GM15510 (cell line): ENCODE measurements at regions not wholly inside any gene's neighbourhood (a gene's known extent, or its start where the extent isn't known, plus 50 kb on each side); places are given as distances from the start of the nearest gene placed in this dataset.

ENCODE experiments used
- POLR2A ChIP-seq: IDR thresholded peaks from 3 replicates; pipeline ENCODE4 v1.6.1; 2011; ENCODE audit warnings: borderline replicate concordance; ENCODE audit not compliant: insufficient read length; ENCODE audit errors: extremely low read depth

- TF ChIP-seq POLR2A: no peak
These were observed 70.8 kb downstream of the YTHDF1 start for GRCh38 chr20:63145156-63145555.

DNA sequence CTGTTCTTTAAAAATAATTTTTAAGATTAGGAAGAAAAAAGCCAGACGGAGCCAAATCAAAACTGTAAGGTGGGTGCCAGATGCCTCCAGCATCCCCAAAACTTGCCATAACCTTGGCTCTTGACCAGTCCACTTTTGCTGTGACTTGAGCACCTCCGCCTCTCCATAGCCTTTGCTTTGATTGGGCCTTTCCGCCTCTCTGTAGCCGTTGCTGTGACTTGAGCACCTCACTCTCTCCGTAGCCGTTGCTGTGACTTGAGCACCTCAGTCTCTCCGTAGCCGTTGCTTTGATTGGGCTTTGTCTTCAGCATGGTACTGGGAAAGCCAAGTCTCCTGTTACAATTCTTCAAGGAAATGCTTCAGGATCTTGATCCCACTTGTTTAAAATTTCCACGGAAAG is 73.0 kb downstream of the YTHDF1 start:
- no peak for TF ChIP-seq POLR2A

- TF ChIP-seq POLR2A: no peak
These were observed 74.4 kb downstream of the YTHDF1 start for GRCh38 chr20:63141531-63141930.

- no peak for TF ChIP-seq POLR2A
These were observed 75.2 kb downstream of the YTHDF1 start for GRCh38 chr20:63140514-63141433.

DNA sequence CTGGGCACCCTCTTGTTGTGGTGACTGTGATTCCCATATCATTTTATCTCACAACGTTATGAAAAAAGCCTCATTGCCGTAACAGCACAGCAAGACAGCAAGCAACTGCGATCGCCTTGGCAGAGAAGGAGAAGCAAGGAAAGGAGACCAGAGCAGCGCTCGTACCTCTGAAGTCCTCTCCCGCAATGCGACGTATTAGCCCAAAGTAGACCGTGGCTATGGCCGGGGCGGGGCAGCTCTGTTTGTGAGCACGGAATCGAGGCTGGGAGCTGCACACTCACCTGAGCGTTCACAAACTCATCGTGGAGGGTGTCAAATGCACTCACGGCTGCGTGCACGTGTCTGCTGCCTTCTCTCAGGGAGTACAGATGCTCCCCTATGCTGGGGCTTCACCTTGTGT is 76.1 kb downstream of the YTHDF1 start:
- no peak for TF ChIP-seq POLR2A

DNA sequence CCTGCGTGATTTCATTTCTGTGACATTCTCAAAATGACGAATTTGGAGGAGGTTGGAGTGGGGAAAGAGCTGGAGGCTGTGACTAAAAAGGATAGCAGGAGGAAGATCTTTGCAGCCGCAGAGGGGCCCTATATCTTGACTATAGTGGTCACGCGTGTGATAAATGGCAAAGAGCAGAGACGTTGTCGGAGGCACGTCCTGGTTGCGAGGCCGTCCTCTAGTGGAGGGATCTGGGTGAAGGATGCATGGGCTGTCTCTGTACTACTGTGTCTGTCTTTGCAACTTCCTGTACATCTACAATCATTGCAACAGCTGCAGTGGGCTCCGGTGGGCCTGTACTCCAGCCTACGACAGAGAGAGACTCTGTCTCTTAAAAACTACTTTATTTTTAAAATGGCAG is 76.6 kb downstream of the YTHDF1 start:
- no peak for TF ChIP-seq POLR2A

GRCh38 chr20:63138855-63139341 is 77.0 kb downstream of the YTHDF1 start:
- TF ChIP-seq POLR2A: no peak

GRCh38 chr20:63137851-63138415 is 78.0 kb downstream of the YTHDF1 start:
- no peak for TF ChIP-seq POLR2A

- TF ChIP-seq POLR2A: no peak
These were observed 79.6 kb downstream of the YTHDF1 start for GRCh38 chr20:63136296-63136695.

- TF ChIP-seq POLR2A: no peak
These were observed 80.5 kb downstream of the YTHDF1 start for GRCh38 chr20:63135411-63135810.

DNA sequence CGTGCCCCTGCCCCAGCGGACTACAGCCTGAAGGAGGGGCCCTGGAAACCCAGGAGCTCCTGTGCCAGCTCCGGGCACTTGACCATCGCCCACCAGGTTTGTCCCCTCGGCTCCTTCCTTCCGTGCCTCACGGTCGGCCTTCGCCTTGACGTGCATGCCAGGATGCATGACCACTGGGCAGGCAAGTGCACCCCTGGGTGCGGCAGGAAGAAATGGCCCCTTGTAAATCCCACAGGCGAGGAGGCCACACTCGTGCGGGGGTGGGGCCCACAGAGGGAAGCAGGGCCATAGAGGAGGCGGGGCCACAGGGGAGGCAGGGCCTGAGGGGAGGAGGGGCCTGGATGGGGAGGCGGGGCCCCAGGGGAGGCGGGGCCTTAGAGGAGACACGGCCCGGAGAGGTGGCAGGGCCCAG is 81.7 kb downstream of the YTHDF1 start:
- TF ChIP-seq POLR2A: no peak

DNA sequence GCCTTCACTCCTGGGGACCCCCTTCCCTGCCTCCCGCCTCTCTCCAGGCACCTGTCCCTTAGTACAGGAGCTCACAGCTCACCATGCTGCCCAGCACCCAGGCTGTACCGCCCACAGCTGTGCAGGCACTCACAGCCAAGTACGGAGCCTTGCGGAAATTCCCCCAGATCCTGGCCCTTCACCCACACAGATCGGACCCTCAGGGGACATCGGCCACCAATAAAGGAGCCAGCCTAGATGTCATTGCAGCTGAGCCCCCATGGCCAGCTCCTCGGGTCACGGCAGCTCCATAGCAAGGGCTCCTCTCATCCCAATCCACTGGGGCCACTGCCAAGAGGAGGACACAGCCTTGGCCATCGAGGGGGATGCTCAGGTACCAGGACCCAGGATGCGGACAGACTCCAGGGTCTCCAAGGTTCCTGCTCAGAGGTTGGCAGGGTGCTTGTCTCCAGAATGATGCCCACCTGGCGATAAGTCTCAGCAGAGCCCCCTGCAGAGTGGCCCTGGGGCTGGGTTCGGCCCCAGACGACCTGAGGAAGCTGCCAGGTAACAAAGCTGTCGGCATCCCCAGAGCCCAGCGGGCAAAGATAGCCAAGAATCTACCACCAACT is 82.3 kb downstream of the YTHDF1 start:
- no peak for TF ChIP-seq POLR2A

- no peak for TF ChIP-seq POLR2A
These were observed 83.0 kb downstream of the YTHDF1 start for GRCh38 chr20:63132715-63133471.

DNA sequence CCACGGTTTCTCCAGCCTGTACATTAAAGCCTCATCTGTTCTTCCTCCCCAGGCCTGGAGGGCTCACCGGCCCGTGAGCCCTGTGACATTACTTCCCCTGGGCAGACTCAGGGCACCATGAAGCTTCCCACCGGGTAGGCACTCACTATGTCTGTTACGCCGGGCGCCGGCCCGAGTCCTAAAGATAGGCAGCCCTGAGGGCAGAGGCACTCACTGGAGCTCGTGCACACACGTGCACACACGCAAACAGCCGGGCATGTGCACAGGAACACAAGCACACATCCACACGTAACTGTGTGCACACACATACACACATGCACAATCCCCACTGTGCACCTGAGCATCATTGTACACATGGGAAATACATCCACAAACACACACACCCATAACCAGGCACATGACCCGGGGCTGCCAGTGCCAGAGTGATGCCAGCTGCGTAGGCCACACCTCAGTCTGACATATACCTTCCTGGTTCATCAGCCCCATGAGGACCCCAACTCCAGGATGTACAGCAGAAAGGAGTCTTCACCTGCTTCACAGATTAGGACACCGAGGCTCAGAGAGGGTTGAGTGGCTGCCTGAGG is 83.7 kb downstream of the YTHDF1 start:
- TF ChIP-seq POLR2A: no peak
